A549 (cell line): ENCODE measurements at regions not wholly inside any gene's neighbourhood (a gene's known extent, or its start where the extent isn't known, plus 50 kb on each side); places are given as distances from the start of the nearest gene placed in this dataset.

ENCODE experiments used
- CBX2 ChIP-seq: fragments of 200-600 bp; sonication (generic); IDR thresholded peaks from 2 replicates; pipeline ENCODE4 v1.6.1; 2016; ENCODE audit warnings: low read depth, mild to moderate bottlenecking, borderline replicate concordance
- CEBPB ChIP-seq, 2 experiments: fragments of >200 bp in 1 of 2; sonication (Bioruptor Twin) in 1 of 2; formaldehyde crosslinking in 1 of 2; IDR thresholded peaks; 2 replicates each; pipeline ENCODE4 v1.6.1; 2012 to 2016
- CTCF ChIP-seq: fragments of >200 bp; sonication (Bioruptor Twin); formaldehyde crosslinking; IDR thresholded peaks from 3 replicates; pipeline ENCODE4 v1.5.1; 2016
- EHMT2 ChIP-seq: fragments of 200-600 bp; sonication (generic); IDR thresholded peaks from 2 replicates; pipeline ENCODE4 v1.6.1; 2016; ENCODE audit warnings: antibody characterized with exemption, low read depth, mild to moderate bottlenecking, moderate library complexity
- EP300 ChIP-seq, 2 experiments: fragments of >200 bp; sonication (Bioruptor Twin); formaldehyde crosslinking; IDR thresholded peaks; 2 replicates in 1 of 2; 3 replicates in 1 of 2; pipeline ENCODE4 v1.6.1; 2016 to 2017
- ESRRA ChIP-seq: fragments of 150-350 bp; IDR thresholded peaks from 2 replicates; pipeline ENCODE4 v1.6.1; 2014; ENCODE audit warnings: mild to moderate bottlenecking, low read length, borderline replicate concordance
- FOSL2 ChIP-seq, 2 experiments: fragments of 450-650 bp in 1 of 2; fragments of >200 bp in 1 of 2; sonication (Bioruptor Twin) in 1 of 2; formaldehyde crosslinking; IDR thresholded peaks; 2 replicates each; pipeline versions ENCODE4 v1.5.0 to v1.6.1; 2016 to 2020; ENCODE audit warnings: mild to moderate bottlenecking in 1 of 2, moderate library complexity in 1 of 2
- HDAC2 ChIP-seq: fragments of 200-600 bp; sonication (generic); IDR thresholded peaks from 2 replicates; pipeline ENCODE4 v1.6.1; 2016
- NPAS2 ChIP-seq: fragments of 250-450 bp; sonication (Bioruptor Pico); IDR thresholded peaks from 2 replicates; pipeline ENCODE4 v1.8.0; 2022; ENCODE audit warnings: mild to moderate bottlenecking, moderate library complexity, borderline replicate concordance
- PHF8 ChIP-seq: fragments of 200-600 bp; sonication (generic); IDR thresholded peaks from 2 replicates; pipeline ENCODE4 v1.6.1; 2016; ENCODE audit warnings: low read depth, mild to moderate bottlenecking, antibody characterized with exemption, moderate library complexity, borderline replicate concordance
- POLR2A ChIP-seq: IDR thresholded peaks from 2 replicates; pipeline ENCODE4 v1.6.1; 2012; ENCODE audit warnings: mild to moderate bottlenecking, low read length
- RFX5 ChIP-seq: fragments of 450-650 bp; IDR thresholded peaks from 2 replicates; pipeline ENCODE4 v1.7.1; 2014; ENCODE audit warnings: antibody characterized with exemption, mild to moderate bottlenecking, moderate library complexity
- SREBF2 ChIP-seq: fragments of 450-650 bp; IDR thresholded peaks from 2 replicates; pipeline ENCODE4 v1.6.1; 2014; ENCODE audit warnings: mild to moderate bottlenecking, moderate library complexity

GRCh38 chr5:101664071-101664791 is 631.9 kb downstream of the SLCO4C1 start:
- TF ChIP-seq CBX2 = no peak
- TF ChIP-seq EHMT2 = no peak
- TF ChIP-seq FOSL2 (IDR thresholded peaks at IDR 0.05) = no peak
- no peak for TF ChIP-seq FOSL2 (CRISPR knock-in tag; IDR thresholded peaks at IDR 0.05)
- TF ChIP-seq SREBF2 = no peak
- no peak for TF ChIP-seq CTCF
- no peak for TF ChIP-seq POLR2A
- no peak; the same call in 1 of the 2 replicates for TF ChIP-seq RFX5
- TF ChIP-seq HDAC2 = no peak
- TF ChIP-seq NPAS2 (CRISPR knock-in tag) = no peak
- TF ChIP-seq EP300 (IDR thresholded peaks at IDR 0.05) = no peak
- no peak for TF ChIP-seq ESRRA
- no peak for TF ChIP-seq PHF8
- TF ChIP-seq CEBPB (IDR thresholded peaks at IDR 0.05) = no peak
